ENCODE measurements at regions not wholly inside any gene's neighbourhood (a gene's known extent, or its start where the extent isn't known, plus 50 kb on each side); places are given as distances from the start of the nearest gene placed in this dataset.

- DNase-seq (ENCODE audit: low read depth in 1 of 2, low spot score in 1 of 2) (no peak), ATAC-seq (no peak), FAIRE-seq (no peak)
- no peak overlapping the region for H3K27ac ChIP-seq
- H3K4me3 ChIP-seq, result no peak overlapping the region
- 10% methylated on average over 2 of the region's 2 CpGs for WGBS (ENCODE audit: missing lambda C conversion rate)
- H3K9me3 ChIP-seq, result no peaks in the 10 kb centered on the region
- H3K4me2 ChIP-seq, result no peak overlapping the region
- no peaks in the 10 kb centered on the region for H3K4me1 ChIP-seq
- ChIA-PET POLR2A (no interaction called here), CTCF (no interaction called here)
- no peak for TF ChIP-seq BCL3 (IDR thresholded peaks at IDR 0.05)
- TF ChIP-seq HOXA7 (CRISPR knock-in tag; IDR thresholded peaks at IDR 0.05), result no peak
- TF ChIP-seq ELK1 (IDR thresholded peaks at IDR 0.05; ENCODE audit: low read depth, low read length), result no peak
- TF ChIP-seq CBX2 (IDR thresholded peaks at IDR 0.05; ENCODE audit: borderline replicate concordance, low read depth), result no peak
- no peak for TF ChIP-seq HMGXB4 (CRISPR knock-in tag; IDR thresholded peaks at IDR 0.05; ENCODE audit: borderline replicate concordance)
- no peak for TF ChIP-seq MAZ (IDR thresholded peaks at IDR 0.05; ENCODE audit: borderline replicate concordance, low read depth, low read length)
- TF ChIP-seq SMC3 (IDR thresholded peaks at IDR 0.05), result no peak
- no peak for TF ChIP-seq HOXB5 (CRISPR knock-in tag; IDR thresholded peaks at IDR 0.05)
- no peak for TF ChIP-seq HOXB13 (CRISPR knock-in tag; IDR thresholded peaks at IDR 0.05; ENCODE audit: low read depth)
- no peak for TF ChIP-seq ZSCAN20 (CRISPR knock-in tag; IDR thresholded peaks at IDR 0.05)
- TF ChIP-seq RNF2 (IDR thresholded peaks at IDR 0.05; ENCODE audit: borderline replicate concordance, low read depth), result no peak
- TF ChIP-seq JUNB (IDR thresholded peaks at IDR 0.05), result no peak
- no peak for TF ChIP-seq ZNF302 (CRISPR knock-in tag; IDR thresholded peaks at IDR 0.05)
- TF ChIP-seq FOXS1 (CRISPR knock-in tag; IDR thresholded peaks at IDR 0.05), result no peak
- no peak for TF ChIP-seq EP300 (IDR thresholded peaks at IDR 0.05)
- no peak for TF ChIP-seq USF2 (IDR thresholded peaks at IDR 0.05)
- no peak for TF ChIP-seq KDM5A (IDR thresholded peaks at IDR 0.05)
- TF ChIP-seq RAD21 (conservative IDR thresholded peaks at IDR 0.05 in 1 of 2, IDR thresholded peaks at IDR 0.05 in 1 of 2), result no peak
- TF ChIP-seq HES2 (IDR thresholded peaks at IDR 0.05), result no peak
- TF ChIP-seq REST (IDR thresholded peaks at IDR 0.05), result no peak
Observed at GRCh38 chr6:92052513-92052912, 1366.8 kb downstream of the EPHA7 start.
